Upper lobe of left lung (tissue), 6 donors: ENCODE measurements at regions not wholly inside any gene's neighbourhood (a gene's known extent, or its start where the extent isn't known, plus 50 kb on each side); places are given as distances from the start of the nearest gene placed in this dataset.

ENCODE experiments used
- ATAC-seq, 2 donors: fragments of 200-7000 bp; cut with Tn5 transposase; one replicate each; pipeline ENCODE4 v1.9.1; 2022; ENCODE audit warnings: mild to moderate bottlenecking in 2 of 2, moderate library complexity in 2 of 2; ENCODE audit not compliant: low FRiP score in 2 of 2
- DNase-seq, 2 donors: peaks; one replicate each; pipeline ENCODE4 v3.0.0-alpha.2; 2019 to 2020
- H3K27ac ChIP-seq, 4 donors: fragments of 200-600 bp; sonication (generic); one replicate each; pipeline ENCODE4 v1.5.1; 2016 to 2019
- H3K27me3 ChIP-seq, 4 donors: fragments of 200-600 bp; sonication (generic); one replicate each; pipeline ENCODE4 v1.5.1; 2017 to 2019
- H3K36me3 ChIP-seq, 4 donors: fragments of 200-600 bp; sonication (generic); one replicate each; pipeline ENCODE4 v1.5.1; 2016 to 2019
- H3K4me1 ChIP-seq, 4 donors: fragments of 200-600 bp; sonication (generic); one replicate each; pipeline ENCODE4 v1.5.1; 2018 to 2019
- H3K4me3 ChIP-seq, 4 donors: fragments of 200-600 bp; sonication (generic); one replicate each; pipeline ENCODE4 v1.5.1; 2017 to 2019; ENCODE audit warnings: mild to moderate bottlenecking in 2 of 4, moderate library complexity in 1 of 4
- H3K9me3 ChIP-seq, 4 donors: fragments of 200-600 bp; sonication (generic); one replicate each; pipeline ENCODE4 v1.5.1; 2018 to 2019
- EP300 ChIP-seq, 4 donors: sonication (generic); formaldehyde crosslinking; IDR thresholded peaks; one replicate each; pipeline ENCODE4 v1.5.1; 2017; ENCODE audit warnings: antibody characterized with exemption in 4 of 4, control low read depth in 2 of 4
- POLR2A ChIP-seq, 4 donors: fragments of 450-650 bp; IDR thresholded peaks; one replicate each; pipeline ENCODE4 v1.5.1; 2016 to 2017; ENCODE audit warnings: antibody characterized with exemption in 4 of 4, mild to moderate bottlenecking in 2 of 4
- POLR2AphosphoS5 ChIP-seq, 2 donors: sonication (generic); formaldehyde crosslinking; IDR thresholded peaks; one replicate each; pipeline ENCODE4 v1.5.1; 2017; ENCODE audit warnings: antibody characterized with exemption in 2 of 2
- WGBS, 2 donors: methylation state at CpG; one replicate each; pipeline ENCODE4 v1.1.5; 2017 to 2018; 5-methylcytosine and 5-hydroxymethylcytosine counted together
- TF ChIP-seq, protein P1 (sequence below), 6 experiments: fragments of 450-650 bp in 4 of 6; fragments of 200-600 bp in 2 of 6; sonication (generic) in 2 of 6; IDR thresholded peaks; one replicate each; pipeline ENCODE4 v1.5.1; 2016 to 2019; ENCODE audit warnings: antibody characterized with exemption in 6 of 6
- donor health status: DM: no; HTN: no; CAD: no; lungs with moderate emphysema.
- donor health status: DM: no; HTN: yes; CAD: no; lungs with severe emphysema.

DNA sequence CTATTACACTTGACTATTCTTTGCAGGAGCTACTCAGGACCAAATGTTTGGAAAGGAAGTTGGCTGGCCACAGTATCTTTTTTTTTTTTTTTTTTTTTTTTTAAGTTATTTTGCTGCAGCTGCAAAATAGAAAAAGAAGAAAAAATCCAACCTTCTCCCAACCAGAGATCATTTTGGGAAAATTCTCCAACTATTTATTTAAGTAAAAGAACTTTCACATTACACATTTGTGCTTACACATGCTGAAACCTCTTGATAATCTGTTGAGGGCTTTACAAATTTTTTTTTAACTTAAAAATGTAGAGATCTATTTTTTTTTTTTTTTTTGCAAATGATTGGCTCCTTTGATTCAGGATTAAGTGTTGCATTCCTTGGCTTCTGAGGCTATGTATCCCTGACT, 148.0 kb downstream of the POLR2M start:
- ATAC-seq, result no peak
- Histone ChIP-seq H3K27ac (no peak overlapping the region), H3K4me3 (no peak overlapping the region), H3K36me3 (no peaks in the 10 kb centered on the region), H3K9me3 (no peaks in the 10 kb centered on the region), H3K27me3 (no peaks in the 10 kb centered on the region), H3K4me1 (no peaks in the 10 kb centered on the region)
- TF ChIP-seq EP300 (IDR thresholded peaks at IDR 0.05) (no peak), POLR2A (IDR thresholded peaks at IDR 0.05) (no peak), POLR2AphosphoS5 (IDR thresholded peaks at IDR 0.05) (no peak)
- TF ChIP-seq, protein P1, sequence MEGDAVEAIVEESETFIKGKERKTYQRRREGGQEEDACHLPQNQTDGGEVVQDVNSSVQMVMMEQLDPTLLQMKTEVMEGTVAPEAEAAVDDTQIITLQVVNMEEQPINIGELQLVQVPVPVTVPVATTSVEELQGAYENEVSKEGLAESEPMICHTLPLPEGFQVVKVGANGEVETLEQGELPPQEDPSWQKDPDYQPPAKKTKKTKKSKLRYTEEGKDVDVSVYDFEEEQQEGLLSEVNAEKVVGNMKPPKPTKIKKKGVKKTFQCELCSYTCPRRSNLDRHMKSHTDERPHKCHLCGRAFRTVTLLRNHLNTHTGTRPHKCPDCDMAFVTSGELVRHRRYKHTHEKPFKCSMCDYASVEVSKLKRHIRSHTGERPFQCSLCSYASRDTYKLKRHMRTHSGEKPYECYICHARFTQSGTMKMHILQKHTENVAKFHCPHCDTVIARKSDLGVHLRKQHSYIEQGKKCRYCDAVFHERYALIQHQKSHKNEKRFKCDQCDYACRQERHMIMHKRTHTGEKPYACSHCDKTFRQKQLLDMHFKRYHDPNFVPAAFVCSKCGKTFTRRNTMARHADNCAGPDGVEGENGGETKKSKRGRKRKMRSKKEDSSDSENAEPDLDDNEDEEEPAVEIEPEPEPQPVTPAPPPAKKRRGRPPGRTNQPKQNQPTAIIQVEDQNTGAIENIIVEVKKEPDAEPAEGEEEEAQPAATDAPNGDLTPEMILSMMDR (IDR thresholded peaks at IDR 0.05), result no peak
- DNase-seq, result no peak

GRCh38 chr15:57857871-57858270, 151.4 kb downstream of the POLR2M start:
- no peak for DNase-seq
- ATAC-seq, result no peak

DNA sequence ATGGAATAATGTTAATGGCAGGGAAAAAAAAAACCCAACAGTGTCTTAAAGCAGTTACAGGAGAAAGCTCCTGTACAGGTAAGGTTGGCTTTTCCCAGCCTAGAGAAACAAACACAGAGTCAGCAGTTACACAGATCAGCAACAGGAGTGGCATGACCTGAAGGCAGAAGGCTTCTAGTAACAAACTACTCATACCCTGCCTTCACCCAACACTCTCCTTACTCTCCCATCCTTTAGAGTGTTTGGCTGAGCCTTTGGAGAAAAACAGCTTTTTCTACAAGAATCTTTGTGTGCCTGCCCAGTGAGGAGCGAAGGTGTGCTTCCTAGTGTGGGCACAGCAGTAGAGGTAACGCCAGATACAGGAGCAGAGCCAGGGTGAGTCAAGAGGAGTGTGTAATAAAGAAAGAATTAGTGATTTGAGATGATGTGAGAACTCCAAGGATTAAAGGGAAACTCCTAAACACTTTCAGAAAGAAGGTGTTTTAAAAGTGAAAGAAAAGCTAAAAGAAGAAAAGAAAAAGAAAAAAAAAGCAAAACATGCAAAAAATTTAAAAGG, 152.7 kb downstream of the POLR2M start:
- no peaks in the 10 kb centered on the region for H3K4me1 ChIP-seq
- H3K4me3 ChIP-seq, result no peak overlapping the region
- 85 to 100% methylated on average over 2 of the region's 2 CpGs for WGBS, 2 donors
- no peak for TF ChIP-seq EP300 (IDR thresholded peaks at IDR 0.05)
- TF ChIP-seq, protein P1 (IDR thresholded peaks at IDR 0.05), result no peak
- no peak for TF ChIP-seq POLR2AphosphoS5 (IDR thresholded peaks at IDR 0.05)
- no peak for TF ChIP-seq POLR2A (IDR thresholded peaks at IDR 0.05)
- H3K36me3 ChIP-seq, result no peaks in the 10 kb centered on the region
- DNase-seq (no peak), ATAC-seq (no peak)
- no peaks in the 10 kb centered on the region for H3K27me3 ChIP-seq
- H3K9me3 ChIP-seq, result no peaks in the 10 kb centered on the region
- no peak overlapping the region for H3K27ac ChIP-seq

More at GRCh38 chr15:57857871-57858270, 151.4 kb downstream of the POLR2M start:
- 90 to 96% methylated on average over 1 of the region's 1 CpG for WGBS, 2 donors
- Histone ChIP-seq H3K9me3 (no peaks in the 10 kb centered on the region), H3K4me1 (no peaks in the 10 kb centered on the region), H3K27ac (no peak overlapping the region), H3K36me3 (no peaks in the 10 kb centered on the region), H3K4me3 (no peak overlapping the region), H3K27me3 (no peaks in the 10 kb centered on the region)
- TF ChIP-seq POLR2AphosphoS5 (IDR thresholded peaks at IDR 0.05), result no peak
- no peak for TF ChIP-seq EP300 (IDR thresholded peaks at IDR 0.05)
- TF ChIP-seq, protein P1 (IDR thresholded peaks at IDR 0.05), result no peak
- TF ChIP-seq POLR2A (IDR thresholded peaks at IDR 0.05), result no peak

DNA sequence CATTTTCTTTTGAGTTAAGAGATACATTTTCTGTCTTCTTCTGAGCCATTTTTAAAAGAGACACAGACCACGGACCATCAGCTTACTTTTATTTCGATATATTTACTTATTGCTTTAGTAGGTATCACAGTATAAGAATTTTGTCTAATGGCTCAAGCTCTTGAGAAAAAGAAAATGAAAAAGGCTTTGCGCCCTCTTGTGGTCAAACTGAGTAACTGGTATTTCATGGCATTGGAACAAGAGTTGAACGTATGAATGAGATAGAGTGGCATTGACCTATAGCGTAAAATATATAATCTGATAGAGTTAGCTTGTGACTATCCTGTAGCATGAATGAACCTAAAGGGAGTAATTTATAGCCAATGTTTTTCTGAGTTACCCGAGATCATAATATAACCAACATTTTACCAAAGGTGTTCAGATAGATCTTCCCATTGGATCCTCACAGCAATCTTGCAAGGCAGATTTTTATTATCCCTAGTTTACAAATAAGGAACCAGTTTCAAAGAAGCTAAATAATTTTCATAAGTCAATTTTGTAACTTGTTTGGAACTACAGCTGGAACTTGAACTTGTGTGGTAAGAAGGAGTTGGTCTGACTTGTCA, 154.6 kb downstream of the POLR2M start:
- H3K27me3 ChIP-seq, result no peaks in the 10 kb centered on the region
- ATAC-seq (peak in 1 of 2 donors; percentile 63), DNase-seq (no peak)
- H3K27ac ChIP-seq, result no peak overlapping the region
- H3K4me1 ChIP-seq, result no peaks in the 10 kb centered on the region
- H3K9me3 ChIP-seq, result no peaks in the 10 kb centered on the region
- WGBS, 2 donors, result 19 to 26% methylated on average over 6 of the region's 6 CpGs
- H3K4me3 ChIP-seq, result no peak overlapping the region
- TF ChIP-seq, protein P1 (IDR thresholded peaks at IDR 0.05), result peak; percentile 77 to 85 (median 80)
- TF ChIP-seq POLR2A (IDR thresholded peaks at IDR 0.05), result no peak
- H3K36me3 ChIP-seq, result no peaks in the 10 kb centered on the region
